Calu3 (cell line): ENCODE measurements at regions not wholly inside any gene's neighbourhood (a gene's known extent, or its start where the extent isn't known, plus 50 kb on each side); places are given as distances from the start of the nearest gene placed in this dataset.

Experiments
- BruUV-seq: library from RNA; stranded (reverse); fragments of 400-500 nt; replicated peaks from 2 replicates; lab custom pipeline; 2021; lab: Mats Ljungman, UMichigan
- CTCF ChIA-PET: fragments of 300-600 bp; sonication (Branson Sonifier 250); formaldehyde crosslinking; loops from one replicate; lab custom pipeline; 2022; ENCODE audit warnings: antibody characterized with exemption; lab: Charles Lee
- DNase-seq: peaks from one replicate; pipeline ENCODE4 v3.0.0; 2022
- H3K27ac Mint-ChIP-seq: one replicate; pipeline ENCODE4 v1.8.0; 2022; ENCODE audit warnings: mixed read lengths; ENCODE audit not compliant: unreplicated experiment
- H3K27me3 Mint-ChIP-seq: one replicate; pipeline ENCODE4 v1.8.0; 2022; ENCODE audit warnings: mixed read lengths; ENCODE audit not compliant: unreplicated experiment
- H3K36me3 Mint-ChIP-seq: one replicate; pipeline ENCODE4 v1.8.0; 2022; ENCODE audit warnings: mild to moderate bottlenecking, moderate library complexity, mixed read lengths; ENCODE audit not compliant: insufficient read depth, unreplicated experiment
- H3K4me1 Mint-ChIP-seq: one replicate; pipeline ENCODE4 v1.8.0; 2022; ENCODE audit warnings: mild to moderate bottlenecking, low read depth, mixed read lengths; ENCODE audit not compliant: unreplicated experiment
- H3K4me3 Mint-ChIP-seq: one replicate; pipeline ENCODE4 v1.8.0; 2022; ENCODE audit warnings: mild to moderate bottlenecking, low read depth, moderate library complexity, mixed read lengths; ENCODE audit not compliant: unreplicated experiment
- H3K9me3 Mint-ChIP-seq: one replicate; pipeline ENCODE4 v1.8.0; 2022; ENCODE audit warnings: low read depth, mixed read lengths; ENCODE audit not compliant: unreplicated experiment
- intact Hi-C: fragments of 100-400 bp; cut with micrococcal nuclease; formaldehyde crosslinking; loops from one replicate; pipeline ENCODE4 v1.10.0; 2022; ENCODE audit not compliant: unreplicated experiment
- TF ChIP-seq, protein P1 (sequence below): fragments of 200-600 bp; IDR thresholded peaks from one replicate; pipeline ENCODE4 v1.8.0; 2022; ENCODE audit warnings: antibody characterized with exemption; ENCODE audit not compliant: unreplicated experiment

DNA sequence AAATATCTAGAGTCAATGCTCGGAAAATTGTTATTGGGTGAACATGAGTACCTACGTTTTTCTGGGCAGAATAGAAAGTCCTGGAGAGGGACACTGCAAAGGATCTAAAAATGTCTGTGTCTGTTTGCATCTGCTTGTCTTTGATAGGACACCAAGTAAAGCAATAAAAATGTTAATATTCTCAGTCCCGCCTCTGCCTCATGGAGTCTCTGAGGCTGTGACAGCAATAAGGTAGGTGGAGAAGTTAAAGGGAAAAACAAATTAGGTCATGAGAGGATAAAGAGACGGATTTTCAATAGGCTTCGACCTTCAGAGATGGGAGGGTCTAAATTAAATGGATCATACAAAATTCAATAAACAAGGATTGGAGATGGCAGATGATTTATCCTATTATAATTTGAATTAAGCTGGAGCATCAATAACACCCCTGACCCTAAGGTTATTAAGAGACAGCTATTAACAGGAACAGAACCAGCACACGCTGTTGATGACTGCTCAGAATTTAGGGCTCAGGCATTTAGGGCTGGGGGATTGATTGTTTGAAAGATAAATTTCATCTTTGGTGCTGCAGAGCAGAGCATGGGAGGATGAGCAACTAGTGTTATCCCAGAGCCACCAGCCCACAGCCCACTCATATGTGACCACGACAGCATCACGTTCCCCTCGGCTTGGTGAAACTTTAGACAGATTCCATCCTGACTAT lies 620.3 kb upstream of the CDH4 start:
- no peaks in the 10 kb centered on the region for H3K27me3 Mint-ChIP-seq
- no peak for DNase-seq
- BruUV-seq, result no TSS peak
- no peaks in the 10 kb centered on the region for H3K36me3 Mint-ChIP-seq
- intact Hi-C loops, result no loop called here
- TF ChIP-seq, protein P1, sequence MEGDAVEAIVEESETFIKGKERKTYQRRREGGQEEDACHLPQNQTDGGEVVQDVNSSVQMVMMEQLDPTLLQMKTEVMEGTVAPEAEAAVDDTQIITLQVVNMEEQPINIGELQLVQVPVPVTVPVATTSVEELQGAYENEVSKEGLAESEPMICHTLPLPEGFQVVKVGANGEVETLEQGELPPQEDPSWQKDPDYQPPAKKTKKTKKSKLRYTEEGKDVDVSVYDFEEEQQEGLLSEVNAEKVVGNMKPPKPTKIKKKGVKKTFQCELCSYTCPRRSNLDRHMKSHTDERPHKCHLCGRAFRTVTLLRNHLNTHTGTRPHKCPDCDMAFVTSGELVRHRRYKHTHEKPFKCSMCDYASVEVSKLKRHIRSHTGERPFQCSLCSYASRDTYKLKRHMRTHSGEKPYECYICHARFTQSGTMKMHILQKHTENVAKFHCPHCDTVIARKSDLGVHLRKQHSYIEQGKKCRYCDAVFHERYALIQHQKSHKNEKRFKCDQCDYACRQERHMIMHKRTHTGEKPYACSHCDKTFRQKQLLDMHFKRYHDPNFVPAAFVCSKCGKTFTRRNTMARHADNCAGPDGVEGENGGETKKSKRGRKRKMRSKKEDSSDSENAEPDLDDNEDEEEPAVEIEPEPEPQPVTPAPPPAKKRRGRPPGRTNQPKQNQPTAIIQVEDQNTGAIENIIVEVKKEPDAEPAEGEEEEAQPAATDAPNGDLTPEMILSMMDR, result no peak
- H3K9me3 Mint-ChIP-seq, result peaks cover 11% of the 10 kb centered on the region
- no peaks in the 10 kb centered on the region for H3K4me1 Mint-ChIP-seq
- no peak overlapping the region for H3K4me3 Mint-ChIP-seq
- CTCF ChIA-PET, result no interaction called here
- H3K27ac Mint-ChIP-seq, result no peak overlapping the region

DNA sequence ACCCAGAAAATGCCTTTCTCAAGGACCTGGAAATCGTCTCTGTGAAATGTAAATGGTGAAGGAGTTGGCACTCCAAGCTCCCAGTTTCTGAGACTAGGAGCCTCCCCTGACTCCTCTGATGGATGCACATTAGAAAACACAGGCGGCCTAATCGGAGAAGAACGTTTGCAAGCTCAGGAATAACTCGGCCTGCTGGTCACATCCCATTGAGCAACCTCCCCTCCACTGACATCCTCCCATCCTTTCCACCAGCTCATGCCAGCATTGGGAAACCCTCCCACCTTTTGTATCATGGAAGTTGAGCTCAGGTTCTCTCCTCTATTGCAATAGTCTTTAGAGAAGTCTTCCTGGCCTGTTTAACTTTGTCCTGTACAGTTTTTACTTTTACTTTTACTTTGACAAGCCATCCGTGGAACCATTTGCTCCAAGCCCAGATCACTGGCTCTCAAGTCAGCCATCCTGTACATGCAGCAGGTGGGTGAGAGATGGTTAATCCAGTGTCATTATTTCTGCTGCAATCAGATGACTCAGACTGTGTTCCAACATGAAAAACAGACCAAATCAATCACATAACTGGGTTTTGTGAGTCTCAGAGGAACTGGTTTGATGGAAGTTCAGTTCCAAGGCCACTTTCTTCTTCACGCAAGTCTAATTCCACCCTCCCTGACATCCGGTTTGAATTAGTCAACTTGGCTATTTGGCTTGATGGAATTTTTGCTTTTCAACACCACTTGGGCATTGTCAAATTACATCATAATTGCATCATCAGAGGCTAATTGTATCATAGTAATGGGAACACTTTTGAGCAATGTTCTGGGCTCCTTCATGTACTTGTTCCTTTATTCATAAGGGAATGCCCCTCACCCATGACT lies 619.4 kb upstream of the CDH4 start:
- intact Hi-C loops, result no loop called here
- H3K36me3 Mint-ChIP-seq, result no peaks in the 10 kb centered on the region
- DNase-seq, result no peak
- no peaks in the 10 kb centered on the region for H3K27me3 Mint-ChIP-seq
- TF ChIP-seq, protein P1, result no peak
- H3K4me3 Mint-ChIP-seq, result no peak overlapping the region
- CTCF ChIA-PET, result no interaction called here
- no peaks in the 10 kb centered on the region for H3K4me1 Mint-ChIP-seq
- H3K27ac Mint-ChIP-seq, result no peak overlapping the region
- no TSS peak for BruUV-seq
- H3K9me3 Mint-ChIP-seq, result peaks cover 11% of the 10 kb centered on the region

DNA sequence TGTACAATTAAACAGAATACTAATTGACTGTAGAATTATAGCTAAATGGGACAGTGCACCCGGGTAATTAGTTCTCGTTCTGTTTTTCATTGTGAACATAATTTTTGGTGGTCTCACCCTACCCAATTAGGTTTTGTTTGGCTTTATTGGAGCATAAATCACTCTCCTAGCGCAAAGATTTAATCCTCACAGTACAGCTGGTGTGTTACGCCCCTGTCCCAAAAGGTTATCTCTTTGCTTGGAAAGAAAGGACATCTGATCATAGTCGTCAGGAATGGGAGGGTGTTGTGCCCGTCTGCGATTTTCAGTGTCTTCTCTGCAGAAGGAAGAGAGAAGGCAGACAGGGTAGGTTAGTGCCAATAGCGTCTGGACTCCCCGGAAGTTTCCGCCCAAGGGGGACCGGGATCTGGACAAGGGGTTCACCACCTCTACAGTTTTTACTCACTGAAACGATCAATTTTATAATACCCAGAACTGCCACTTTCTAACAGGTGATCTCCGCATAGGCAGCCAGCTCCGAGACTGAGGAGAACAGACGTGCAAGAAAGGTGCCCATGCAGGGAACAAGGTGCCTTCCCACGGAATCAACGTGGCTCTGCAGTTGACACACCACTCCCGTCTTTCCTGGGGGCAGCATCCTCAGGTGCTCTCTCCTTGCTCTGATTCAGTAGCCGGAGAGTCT lies 617.4 kb upstream of the CDH4 start:
- no peak for DNase-seq
- peaks cover 8% of the 10 kb centered on the region for H3K9me3 Mint-ChIP-seq
- no peaks in the 10 kb centered on the region for H3K36me3 Mint-ChIP-seq
- no peak overlapping the region for H3K4me3 Mint-ChIP-seq
- intact Hi-C loops, result no loop called here
- CTCF ChIA-PET, result no interaction called here
- BruUV-seq, result no TSS peak
- no peaks in the 10 kb centered on the region for H3K4me1 Mint-ChIP-seq
- TF ChIP-seq, protein P1, result no peak
- no peaks in the 10 kb centered on the region for H3K27me3 Mint-ChIP-seq
- no peak overlapping the region for H3K27ac Mint-ChIP-seq

DNA sequence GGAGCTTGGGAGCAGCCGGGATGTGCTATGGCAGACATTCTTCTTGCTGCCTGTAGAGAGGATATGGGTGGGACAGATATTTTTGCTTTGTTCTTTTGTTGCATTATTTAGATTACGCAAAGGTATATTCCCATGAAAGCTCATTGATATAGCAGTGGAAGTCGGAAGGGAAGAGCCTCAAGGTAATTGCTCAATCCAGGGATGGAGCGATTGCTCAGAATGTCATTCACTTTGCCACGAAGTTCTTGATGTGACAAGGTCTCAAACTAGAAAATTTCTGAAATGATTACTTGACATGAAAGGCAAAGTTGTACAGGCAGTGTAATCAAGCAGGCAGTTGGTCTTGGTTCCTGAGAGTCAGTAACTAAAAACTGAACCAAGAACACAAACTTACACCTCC lies 615.6 kb upstream of the CDH4 start:
- TF ChIP-seq, protein P1, result no peak

More for the DNA sequence above, 615.6 kb upstream of the CDH4 start:
- no peak overlapping the region for H3K4me3 Mint-ChIP-seq
- no peaks in the 10 kb centered on the region for H3K4me1 Mint-ChIP-seq
- BruUV-seq, result no TSS peak
- intact Hi-C loops, result no loop called here
- H3K36me3 Mint-ChIP-seq, result no peaks in the 10 kb centered on the region
- no peak overlapping the region for H3K27ac Mint-ChIP-seq
- H3K9me3 Mint-ChIP-seq, result peaks cover 8% of the 10 kb centered on the region
- no peak for DNase-seq
- H3K27me3 Mint-ChIP-seq, result no peaks in the 10 kb centered on the region
- CTCF ChIA-PET, result no interaction called here
